ENCODE measurements at regions not wholly inside any gene's neighbourhood (a gene's known extent, or its start where the extent isn't known, plus 50 kb on each side); places are given as distances from the start of the nearest gene placed in this dataset.
"Not testable (repeated sequence)": the region's sequence is repeated elsewhere in the genome, so short reads cannot be mapped to it uniquely, and the experiment has no call there.

- DNase-seq, result no peak
Observed at GRCh38 chr11:110860461-110860860, 148.2 kb upstream of the ARHGAP20 start.

DNA sequence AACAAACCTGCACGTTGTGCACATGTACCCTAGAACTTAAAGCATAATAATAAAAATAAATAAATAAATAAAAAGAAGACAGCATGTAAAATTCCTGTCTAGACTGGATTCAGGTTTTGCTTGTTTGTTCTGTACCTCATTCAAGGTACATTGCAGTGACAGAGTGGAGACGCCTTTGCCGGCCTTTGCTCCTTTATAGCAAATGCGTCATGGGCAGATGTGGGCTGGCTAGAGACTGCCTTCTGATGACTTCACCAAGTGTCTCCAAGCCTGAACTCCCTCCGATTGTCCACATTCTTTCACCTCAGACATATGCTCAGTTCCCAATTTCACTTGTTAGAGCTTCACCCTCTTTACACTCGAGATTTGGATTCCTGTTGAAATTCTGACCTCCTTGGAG lies 147.8 kb upstream of the ARHGAP20 start:
- DNase-seq, result no peak

DNA sequence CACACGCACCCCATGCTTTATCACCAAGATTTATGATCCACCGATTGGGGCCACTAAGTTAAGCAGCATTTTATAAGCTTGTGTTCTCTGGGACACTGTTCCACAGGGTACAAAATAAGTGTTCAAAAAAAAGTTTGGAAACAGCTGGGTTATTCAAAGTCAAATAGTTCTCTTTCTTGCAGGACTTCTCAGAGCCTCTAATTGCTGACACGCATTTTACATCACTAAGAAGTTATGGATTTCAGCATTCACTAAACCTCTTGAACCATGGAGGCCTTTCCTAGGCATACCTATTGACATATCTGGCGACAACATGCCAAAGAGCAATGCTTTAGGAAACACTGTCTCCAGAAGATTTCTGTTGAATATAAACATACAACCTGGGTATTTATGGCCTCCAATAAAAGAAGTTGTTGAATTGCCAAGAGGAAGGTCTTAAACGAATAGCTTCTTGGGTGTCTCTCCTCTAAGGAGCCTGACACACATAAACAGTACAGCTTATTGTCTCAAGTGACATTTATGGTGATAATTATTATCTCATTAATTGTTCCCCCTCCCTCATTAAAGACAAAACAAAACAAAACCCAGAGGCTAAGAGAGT lies 147.1 kb upstream of the ARHGAP20 start:
- no peak for DNase-seq

DNA sequence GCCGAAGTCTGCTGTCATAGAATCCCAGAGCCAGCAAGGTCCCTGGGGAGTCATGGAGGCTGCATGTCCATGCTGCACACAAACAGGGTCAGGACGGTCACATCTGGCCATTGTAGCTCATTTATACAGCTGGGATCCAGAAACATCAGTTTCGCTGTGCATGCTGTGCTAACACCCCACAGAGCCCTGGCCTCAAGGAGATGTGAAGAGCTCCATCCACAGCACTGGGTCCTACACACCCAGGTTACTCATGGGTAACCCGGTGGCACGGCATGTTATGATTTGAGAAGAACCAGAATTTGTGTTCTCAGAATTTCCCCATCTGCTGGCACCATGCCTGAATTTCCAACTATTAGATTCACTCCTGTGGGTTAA lies 146.3 kb upstream of the ARHGAP20 start:
- no peak for DNase-seq

DNA sequence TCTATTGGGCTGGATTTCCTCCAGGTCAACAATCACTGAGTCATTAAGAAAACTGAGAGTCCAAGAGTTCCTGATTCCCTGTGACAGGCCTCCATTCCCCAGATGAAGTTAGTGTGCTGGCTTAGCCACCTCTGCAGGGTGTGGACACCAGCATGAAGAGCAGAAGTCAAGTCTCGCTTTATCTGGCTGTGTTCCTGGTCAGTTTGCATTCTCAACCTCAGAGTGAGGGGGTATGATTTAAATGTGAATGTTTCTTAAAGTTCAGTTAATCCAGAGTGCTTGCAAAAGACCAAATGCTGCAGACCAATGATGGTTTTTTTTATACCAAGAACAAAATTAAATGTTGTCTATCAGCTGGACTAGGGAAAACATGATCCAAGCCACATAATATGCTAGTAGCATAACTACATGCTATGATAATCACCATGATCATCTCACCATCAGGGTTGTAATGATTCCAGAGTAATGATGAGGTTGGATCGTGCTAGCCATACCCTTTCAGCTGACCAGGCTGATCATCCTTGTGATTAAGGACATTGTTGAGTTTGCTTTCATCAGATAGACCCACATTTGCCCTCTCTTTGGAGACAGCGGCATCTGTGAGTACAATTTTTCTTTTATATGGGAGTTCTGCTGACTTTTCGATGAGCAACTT lies 145.8 kb upstream of the ARHGAP20 start:
- no peak for DNase-seq

DNA sequence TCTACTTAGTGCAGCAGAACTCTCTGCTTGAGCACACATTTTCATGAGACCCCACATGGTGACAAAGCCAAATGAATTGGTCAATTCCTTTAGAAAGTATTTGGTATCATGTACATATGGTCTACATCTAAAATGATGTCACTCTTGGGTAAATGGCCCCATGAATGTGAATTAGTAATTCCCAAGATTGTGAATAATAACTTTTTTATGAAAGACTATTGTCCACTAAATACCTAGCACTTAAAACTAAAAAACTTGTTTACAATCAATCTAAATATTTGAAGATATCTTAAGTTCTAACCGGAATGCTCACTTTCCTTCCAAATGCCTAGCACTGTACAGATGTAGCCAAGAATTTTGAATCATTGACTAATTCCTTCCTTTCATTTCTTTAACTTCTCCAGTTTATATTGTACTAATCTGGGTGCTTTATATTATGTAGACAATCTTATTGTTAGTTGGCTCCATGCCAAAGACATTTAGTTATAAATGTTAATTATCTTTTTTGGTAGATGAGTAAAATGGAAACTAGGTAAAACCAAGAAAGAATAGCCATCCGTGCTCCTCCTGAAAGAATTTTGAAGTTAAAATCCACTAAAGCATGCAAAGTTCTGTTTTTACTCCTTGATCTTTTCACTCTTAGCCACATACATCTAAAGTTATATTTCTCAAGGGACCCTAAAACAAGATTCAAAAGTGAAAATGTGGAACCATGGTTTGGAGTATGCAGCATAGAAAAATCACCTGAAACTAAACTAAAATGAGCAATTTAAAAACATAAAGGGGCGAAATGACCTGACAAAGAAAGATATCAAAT lies 145.0 kb upstream of the ARHGAP20 start:
- DNase-seq, result no peak

DNA sequence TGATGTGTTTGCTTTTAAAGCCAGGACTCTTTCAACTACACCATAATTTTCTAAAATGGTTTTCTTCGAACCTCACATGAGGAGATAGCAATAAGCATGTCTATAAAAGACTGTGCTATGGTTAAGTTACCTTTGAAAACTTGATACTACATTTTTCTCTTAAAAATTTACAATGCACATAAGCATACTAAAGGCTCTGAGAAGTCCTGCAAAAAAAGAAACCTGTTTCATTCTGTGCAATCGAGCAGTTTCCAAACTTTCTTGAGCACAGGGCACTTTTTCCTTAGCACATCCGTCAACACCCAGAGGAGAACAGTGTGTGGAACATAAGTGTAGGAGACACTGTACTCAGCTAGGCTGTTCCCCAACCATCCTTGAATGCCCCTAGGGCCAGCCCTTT lies 144.1 kb upstream of the ARHGAP20 start:
- no peak for DNase-seq

DNA sequence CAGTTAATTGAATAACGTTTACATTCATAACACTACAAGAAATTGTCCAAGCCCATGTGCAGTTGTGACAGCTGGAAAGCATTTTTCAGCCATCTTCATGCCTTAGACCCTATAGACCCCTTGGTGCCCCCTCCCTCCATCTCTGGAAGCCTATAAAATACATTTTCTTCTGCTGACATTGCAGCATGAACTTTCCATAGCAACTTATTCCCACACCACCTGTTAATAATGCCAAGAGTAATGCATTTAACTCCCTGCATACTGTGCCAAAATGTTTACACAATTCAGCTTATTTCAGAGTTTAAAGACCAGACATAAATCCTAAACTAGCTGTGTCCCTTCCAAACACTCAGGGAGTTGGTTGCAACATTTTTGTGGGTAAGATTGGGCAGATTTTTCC lies 143.0 kb upstream of the ARHGAP20 start:
- DNase-seq, result no peak

DNA sequence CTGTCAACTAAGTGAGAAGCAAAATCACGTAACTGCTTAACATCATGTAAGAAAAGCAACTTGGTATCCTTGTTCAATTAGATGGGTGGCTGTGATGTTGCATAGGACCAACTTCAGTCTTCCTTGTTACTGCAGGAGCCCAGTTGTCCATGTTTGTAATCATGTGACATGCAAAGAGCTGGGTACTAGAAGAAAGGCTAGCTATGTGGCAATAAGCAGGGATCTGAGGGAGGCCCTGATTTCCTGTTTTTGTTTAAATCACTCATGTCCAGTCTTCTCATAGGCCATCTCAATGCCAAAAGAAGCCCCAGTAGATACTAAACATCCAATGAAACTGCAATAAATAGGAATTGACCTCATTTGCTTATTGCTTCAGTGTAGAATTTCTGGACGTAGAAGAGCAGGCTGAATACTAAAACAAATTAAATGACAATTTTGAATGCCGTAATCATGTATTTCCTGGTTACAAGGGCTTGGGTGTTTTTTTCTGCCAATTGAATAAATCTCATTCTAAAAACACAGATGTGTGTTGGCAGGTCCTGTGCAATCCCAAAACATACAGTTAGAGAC lies 140.8 kb upstream of the ARHGAP20 start:
- no peak for DNase-seq

- no peak for DNase-seq
Observed at GRCh38 chr11:110850846-110851245, 138.6 kb upstream of the ARHGAP20 start.

DNA sequence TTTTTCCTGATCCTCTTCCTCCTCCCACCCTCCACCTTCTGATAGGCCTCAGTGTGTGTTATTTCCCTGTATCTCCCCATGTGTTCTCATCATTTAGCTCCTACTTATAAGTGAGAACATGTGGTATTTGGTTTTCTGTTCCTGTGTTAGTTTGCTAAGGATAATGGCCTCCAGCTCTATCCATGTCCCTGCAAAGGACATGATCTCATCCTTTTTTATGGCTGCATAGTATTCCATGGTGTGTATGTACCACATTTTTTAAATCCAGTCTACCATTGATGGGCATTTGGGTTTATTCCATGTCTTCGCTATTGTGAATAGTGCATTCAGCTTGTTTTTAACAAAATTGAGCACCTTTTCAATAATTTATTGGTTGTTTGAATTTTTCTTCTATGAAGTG lies 130.8 kb upstream of the ARHGAP20 start:
- not testable (repeated sequence) for DNase-seq

DNA sequence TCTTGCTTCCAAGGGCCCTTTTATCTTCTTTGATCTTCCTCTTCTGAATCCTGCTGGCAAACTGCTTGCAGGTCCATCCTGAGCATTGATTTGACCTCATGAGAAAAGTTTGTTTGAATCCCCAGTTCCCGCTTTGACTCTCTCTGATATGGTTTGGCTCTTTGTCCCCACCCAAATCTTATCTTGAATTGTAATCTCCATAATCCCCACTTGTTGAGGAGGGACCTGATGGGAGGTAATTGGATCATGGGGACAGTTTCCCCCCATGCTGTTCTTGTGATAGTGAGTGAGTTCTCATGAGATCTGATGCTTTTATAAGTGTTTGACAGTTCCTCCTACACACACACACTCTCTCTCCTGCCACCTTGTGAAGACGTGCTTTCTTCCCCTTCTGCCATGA lies 126.6 kb upstream of the ARHGAP20 start:
- no peak for DNase-seq

DNA sequence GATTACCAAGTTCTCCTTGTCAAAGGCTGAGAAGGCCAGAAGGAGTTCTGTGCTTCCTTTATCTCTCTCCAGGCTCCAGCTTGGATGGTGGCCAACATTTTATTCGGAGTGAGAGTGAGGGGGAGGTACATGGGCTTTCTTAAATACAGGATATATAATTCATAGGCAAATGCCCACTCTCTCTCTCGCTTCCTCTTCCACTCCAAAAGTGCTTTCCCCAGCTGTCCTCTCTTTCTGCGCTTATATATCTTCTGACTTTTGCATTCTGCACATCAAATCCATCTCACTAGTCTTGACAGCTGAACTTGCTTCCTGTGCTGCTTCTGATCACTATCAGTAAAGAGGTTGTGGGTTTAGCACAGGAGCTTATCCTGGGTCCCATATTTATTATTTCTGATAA lies 125.4 kb upstream of the ARHGAP20 start:
- DNase-seq, result no peak

- no peak for DNase-seq
Observed at GRCh38 chr11:110835106-110835505, 122.9 kb upstream of the ARHGAP20 start.

- DNase-seq, result no peak
Observed at GRCh38 chr11:110833033-110833484, 120.8 kb upstream of the ARHGAP20 start.

- DNase-seq, result no peak
Observed at GRCh38 chr11:110832539-110832938, 120.3 kb upstream of the ARHGAP20 start.

DNA sequence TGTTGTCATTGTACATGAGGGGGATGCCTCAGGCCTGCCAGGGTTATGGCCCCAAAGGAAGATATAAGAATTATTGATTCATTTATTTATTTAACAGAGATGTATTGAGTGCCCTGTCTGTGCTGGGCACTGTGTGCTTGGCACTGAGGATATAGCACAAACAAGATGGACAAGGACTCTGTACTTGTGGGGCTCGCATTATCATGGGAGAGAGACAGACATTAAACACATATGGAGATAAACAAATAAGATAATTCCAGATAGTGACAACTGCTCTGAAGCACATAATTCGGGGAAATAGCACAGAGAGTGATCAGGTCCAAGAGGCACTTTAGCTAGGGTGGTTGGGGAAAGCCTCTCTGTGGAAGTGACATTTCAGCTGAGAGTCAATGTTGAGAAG lies 119.8 kb upstream of the ARHGAP20 start:
- no peak for DNase-seq

DNA sequence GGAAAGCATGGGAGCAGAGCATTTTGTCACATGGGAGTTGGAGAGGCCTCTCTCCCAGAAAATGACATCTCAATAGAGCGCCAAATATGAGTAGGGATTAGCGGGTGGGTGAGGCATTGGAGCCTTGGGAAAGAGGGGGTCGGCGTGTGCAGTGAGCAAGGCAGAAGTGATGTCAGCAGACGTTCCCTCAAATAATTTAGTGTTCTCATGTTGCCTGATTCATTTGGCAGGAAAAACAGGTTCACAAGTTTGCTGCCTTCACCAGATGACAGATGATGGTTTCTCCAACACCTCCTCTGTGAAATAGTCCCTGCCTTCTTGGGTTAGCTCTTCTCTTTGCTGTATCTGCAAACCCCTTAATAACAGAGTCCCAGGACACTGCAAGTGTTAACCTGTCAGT lies 118.5 kb upstream of the ARHGAP20 start:
- no peak for DNase-seq

GRCh38 chr11:110830344-110830743 lies 118.1 kb upstream of the ARHGAP20 start:
- no peak for DNase-seq

GRCh38 chr11:110829873-110830272 lies 117.6 kb upstream of the ARHGAP20 start:
- no peak for DNase-seq

DNA sequence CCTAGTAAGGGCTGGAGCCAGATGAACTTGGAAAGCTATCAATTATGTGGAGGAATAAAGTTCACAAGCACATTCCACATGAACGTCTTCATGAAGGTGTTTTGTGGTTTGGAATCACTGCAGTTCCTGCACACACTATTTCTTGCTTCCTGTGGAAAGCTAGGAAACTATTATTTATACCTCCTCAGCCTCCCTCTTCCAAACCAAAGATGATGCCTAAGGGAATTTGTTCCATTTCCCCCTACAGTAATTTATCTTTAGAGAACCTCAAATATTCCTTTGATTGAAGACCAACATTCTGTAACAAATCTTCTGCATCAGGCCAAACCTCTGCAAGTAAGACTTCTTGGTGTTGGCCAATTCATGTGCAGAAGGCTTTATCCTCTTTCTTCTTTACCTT lies 115.8 kb upstream of the ARHGAP20 start:
- DNase-seq, result no peak

DNA sequence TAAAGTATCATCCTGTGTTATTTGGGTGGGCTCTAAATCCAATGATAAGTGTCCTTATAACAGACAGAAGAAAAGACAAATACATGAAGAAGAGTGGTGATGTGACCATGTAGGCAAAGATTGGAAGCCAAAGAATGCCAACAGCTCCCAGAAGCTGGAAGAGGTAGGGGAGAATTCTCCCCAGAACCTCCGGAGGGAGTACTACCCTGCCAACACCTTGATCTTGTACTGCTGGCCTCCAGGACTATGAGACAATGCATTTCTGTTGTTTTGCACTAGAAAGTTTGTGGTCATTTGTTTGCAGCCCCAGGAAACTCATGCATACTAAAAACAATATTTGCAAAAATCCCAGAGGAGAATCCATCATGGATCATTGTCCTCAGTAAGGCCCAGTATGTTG lies 115.0 kb upstream of the ARHGAP20 start:
- no peak for DNase-seq

DNA sequence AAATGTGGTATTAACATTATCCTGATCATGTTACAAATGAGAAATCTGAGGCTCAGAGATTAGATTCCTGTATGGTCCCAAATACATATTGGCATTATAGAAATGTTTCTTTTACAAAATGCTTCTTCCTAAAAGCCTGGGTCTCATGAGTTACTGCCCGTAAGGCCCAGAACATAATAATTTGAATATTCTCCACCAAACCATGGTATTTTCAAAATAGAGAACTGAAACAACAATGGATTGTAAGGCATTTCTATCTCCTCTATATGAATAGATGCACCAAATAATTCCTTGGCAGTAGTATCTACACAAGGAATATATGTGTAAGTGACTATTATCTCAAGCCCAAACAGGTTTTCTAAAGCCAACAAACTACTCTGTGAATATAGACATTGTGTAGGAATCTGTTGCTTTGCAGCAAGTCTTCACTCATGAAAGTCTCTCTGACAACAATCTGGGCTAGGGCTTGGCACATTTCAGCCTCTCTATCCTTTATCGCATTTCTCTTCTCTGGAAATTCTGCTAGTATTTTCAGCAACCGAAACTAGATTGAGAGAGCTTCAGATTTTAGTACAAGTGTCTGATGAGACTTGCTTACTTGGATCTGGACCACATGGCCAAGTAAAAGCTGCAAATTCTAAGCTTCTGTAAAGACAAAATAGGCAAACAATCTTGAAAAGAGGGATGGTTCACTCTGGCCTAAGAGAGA lies 112.8 kb upstream of the ARHGAP20 start:
- DNase-seq, result no peak
